ENCODE measurements at regions not wholly inside any gene's neighbourhood (a gene's known extent, or its start where the extent isn't known, plus 50 kb on each side); places are given as distances from the start of the nearest gene placed in this dataset.

DNA sequence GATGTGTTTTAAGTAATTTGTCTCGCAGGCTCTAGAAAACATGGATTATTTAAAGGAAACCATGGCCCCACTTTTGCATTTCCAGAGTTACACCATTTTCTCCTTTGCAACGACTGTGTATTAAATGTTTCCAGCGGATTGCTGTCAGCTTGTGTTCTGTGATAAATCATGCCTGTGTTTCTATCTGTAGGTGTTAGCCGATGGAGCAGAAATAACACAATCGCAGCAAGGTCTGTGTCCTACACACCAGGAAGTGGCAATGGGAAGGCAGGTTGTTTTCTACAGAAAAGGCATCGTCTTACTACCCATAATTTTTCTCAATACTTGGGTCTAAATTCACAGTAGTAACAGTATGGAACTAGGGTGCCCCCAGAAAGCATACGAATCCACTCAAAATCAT, 590.1 kb downstream of the NLGN4X start:
- TF ChIP-seq CTCF (optimal IDR thresholded peaks at IDR 0.05 in 1 of 3, IDR thresholded peaks at IDR 0.05 in 1 of 3, conservative IDR thresholded peaks at IDR 0.05 in 1 of 3; ENCODE audit: extremely low read depth in 1 of 3, insufficient read depth in 2 of 3, low read length in 3 of 3) (no peak), EZH2 (IDR thresholded peaks at IDR 0.05; ENCODE audit: low read length) (no peak)
